Peyer's patch (tissue), 4 donors: ENCODE measurements at regions not wholly inside any gene's neighbourhood (a gene's known extent, or its start where the extent isn't known, plus 50 kb on each side); places are given as distances from the start of the nearest gene placed in this dataset.

Experiments used
- CTCF ChIP-seq, 6 experiments: fragments of 450-650 bp in 4 of 6; fragments of 200-600 bp in 2 of 6; sonication (generic) in 1 of 6; IDR thresholded peaks; one replicate each; pipeline ENCODE4 v1.5.1; 2017 to 2019; ENCODE audit warnings: antibody characterized with exemption in 6 of 6, mild to moderate bottlenecking in 3 of 6, moderate library complexity in 1 of 6
- POLR2A ChIP-seq, 2 donors: fragments of 450-650 bp; IDR thresholded peaks; one replicate each; pipeline ENCODE4 v1.5.1; 2017; ENCODE audit warnings: antibody characterized with exemption in 2 of 2, mild to moderate bottlenecking in 2 of 2, moderate library complexity in 2 of 2

- no peak for TF ChIP-seq CTCF (IDR thresholded peaks at IDR 0.05)
- no peak for TF ChIP-seq POLR2A (IDR thresholded peaks at IDR 0.05)
Observed at GRCh38 chr3:165617134-165617533, 220.1 kb downstream of the BCHE start.
